ENCODE measurements at regions not wholly inside any gene's neighbourhood (a gene's known extent, or its start where the extent isn't known, plus 50 kb on each side); places are given as distances from the start of the nearest gene placed in this dataset.

GRCh38 chr7:109529712-109530111 lies 960.0 kb downstream of the DNAJB9 start:
- TF ChIP-seq, protein P1, sequence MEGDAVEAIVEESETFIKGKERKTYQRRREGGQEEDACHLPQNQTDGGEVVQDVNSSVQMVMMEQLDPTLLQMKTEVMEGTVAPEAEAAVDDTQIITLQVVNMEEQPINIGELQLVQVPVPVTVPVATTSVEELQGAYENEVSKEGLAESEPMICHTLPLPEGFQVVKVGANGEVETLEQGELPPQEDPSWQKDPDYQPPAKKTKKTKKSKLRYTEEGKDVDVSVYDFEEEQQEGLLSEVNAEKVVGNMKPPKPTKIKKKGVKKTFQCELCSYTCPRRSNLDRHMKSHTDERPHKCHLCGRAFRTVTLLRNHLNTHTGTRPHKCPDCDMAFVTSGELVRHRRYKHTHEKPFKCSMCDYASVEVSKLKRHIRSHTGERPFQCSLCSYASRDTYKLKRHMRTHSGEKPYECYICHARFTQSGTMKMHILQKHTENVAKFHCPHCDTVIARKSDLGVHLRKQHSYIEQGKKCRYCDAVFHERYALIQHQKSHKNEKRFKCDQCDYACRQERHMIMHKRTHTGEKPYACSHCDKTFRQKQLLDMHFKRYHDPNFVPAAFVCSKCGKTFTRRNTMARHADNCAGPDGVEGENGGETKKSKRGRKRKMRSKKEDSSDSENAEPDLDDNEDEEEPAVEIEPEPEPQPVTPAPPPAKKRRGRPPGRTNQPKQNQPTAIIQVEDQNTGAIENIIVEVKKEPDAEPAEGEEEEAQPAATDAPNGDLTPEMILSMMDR (conservative IDR thresholded peaks at IDR 0.05 in 1 of 2, IDR thresholded peaks at IDR 0.05 in 1 of 2; ENCODE audit: low read depth in 1 of 2, low read length in 2 of 2) = no peak
- no peak for TF ChIP-seq EZH2 (IDR thresholded peaks at IDR 0.05; ENCODE audit: low read length, missing control alignments)

Measured in fibroblast of lung (primary cell).